HG03103 (cell line): ENCODE measurements at regions not wholly inside any gene's neighbourhood (a gene's known extent, or its start where the extent isn't known, plus 50 kb on each side); places are given as distances from the start of the nearest gene placed in this dataset.
"Not testable (repeated sequence)": the region's sequence is repeated elsewhere in the genome, so short reads cannot be mapped to it uniquely, and the experiment has no call there.

Experiments used
- ATAC-seq: cut with Tn5 transposase; IDR thresholded peaks from one replicate; pipeline ENCODE4 v1.9.1; 2021; ENCODE audit warnings: low read depth; ENCODE audit not compliant: unreplicated experiment

- no peak for ATAC-seq
Observed at GRCh38 chr10:109427411-109427810, 495.9 kb downstream of the XPNPEP1 start.

DNA sequence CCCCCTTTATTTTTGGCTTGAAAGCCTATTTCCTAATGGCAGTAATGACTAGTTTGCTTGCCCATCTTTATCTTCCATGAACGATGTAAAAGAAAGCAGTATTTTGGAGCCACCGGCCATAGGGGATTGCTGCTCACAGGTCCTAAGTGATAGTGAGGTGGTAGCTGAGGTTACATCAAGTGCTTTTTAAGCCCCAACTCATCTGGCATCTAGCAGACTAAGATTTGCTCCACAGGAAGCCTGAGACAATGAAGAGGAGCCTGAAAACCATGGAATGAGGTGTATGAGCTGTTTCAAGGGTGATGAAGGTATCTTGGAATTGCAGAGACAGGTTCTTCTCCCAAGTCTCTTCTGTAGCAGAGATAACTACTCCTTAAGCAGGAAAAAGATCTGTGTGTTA, 496.3 kb downstream of the XPNPEP1 start:
- ATAC-seq = no peak

- ATAC-seq = no peak
Observed at GRCh38 chr10:109418795-109419194, 504.5 kb downstream of the XPNPEP1 start.

DNA sequence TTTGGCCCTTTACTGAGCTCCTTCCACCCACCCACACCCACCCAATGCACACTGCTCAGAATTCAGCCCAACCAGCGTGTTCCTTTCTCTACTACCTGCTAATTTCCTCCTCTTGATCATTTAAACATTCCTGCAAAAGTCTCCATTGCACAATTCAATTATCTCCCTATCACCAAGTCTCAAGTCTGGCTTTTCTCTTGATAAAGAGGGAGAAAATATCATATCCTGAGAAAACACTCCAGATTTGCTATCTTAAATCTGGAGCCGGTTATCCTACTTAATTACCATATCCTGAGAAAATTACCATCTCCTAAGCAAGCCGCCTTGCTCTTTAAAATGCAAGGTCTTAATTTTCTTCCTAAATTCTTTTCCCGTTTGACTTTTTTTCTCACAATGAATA, 505.5 kb downstream of the XPNPEP1 start:
- no peak for ATAC-seq

- ATAC-seq = no peak
Observed at GRCh38 chr10:109412353-109412752, 511.0 kb downstream of the XPNPEP1 start.

GRCh38 chr10:109411917-109412316, 511.4 kb downstream of the XPNPEP1 start:
- ATAC-seq = no peak

GRCh38 chr10:109405338-109405737, 518.0 kb downstream of the XPNPEP1 start:
- ATAC-seq = no peak

DNA sequence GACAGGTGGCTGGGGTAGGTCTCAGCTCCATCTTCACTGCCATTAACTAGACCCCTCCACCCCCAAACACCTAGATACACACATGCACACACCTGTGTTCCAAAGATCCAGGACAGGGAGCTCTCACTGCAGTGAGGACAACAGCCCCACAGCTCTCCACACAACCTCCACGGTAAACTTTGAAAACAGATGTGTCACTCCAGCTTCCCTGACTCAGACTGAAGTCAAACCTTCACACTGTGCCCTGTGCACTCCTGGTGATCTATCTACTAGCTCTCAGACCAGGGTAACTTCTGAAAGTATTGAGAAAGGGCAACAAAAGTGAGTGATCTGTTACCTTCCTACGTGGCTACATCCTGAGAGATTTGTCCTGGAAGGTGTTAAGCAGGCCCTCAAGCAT, 519.8 kb downstream of the XPNPEP1 start:
- no peak for ATAC-seq

DNA sequence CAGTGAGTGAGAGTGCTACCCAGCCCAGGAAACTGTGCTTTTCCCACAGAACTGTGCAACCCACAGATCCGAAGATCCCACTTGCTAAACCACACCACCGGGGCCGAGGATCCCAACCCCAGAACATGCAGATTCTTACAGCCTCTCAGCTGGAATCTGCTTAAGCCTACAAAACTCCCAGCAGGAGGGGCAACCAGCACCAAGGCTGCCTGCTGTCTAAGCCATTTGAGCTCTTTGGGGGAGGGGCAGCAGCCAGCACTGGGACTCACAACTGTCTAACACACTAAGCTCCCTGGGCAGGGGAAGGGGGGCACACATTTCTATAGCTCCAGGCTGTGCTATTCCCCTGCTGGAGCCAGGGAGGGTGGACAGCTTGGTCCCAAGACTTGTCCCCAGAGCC, 529.9 kb downstream of the XPNPEP1 start:
- no peak for ATAC-seq

DNA sequence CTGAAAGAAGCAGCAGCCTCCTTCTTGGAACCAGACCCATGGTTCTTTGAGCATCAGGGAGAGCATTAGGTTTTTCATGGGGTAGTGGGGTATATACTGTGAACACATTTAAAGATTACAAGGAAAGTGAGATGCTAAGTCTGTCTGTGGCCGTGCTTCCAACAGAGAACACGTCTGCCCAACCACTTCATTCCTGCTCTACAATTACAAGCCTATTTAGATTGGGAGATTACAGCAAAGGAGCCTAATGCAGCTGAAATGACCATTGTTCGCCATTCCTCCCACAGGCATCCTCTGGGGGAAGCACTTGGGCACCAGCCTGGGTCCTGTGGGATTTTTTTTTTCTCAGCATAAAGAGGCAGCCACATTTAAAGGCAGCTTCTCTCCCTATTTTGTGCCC, 536.4 kb downstream of the XPNPEP1 start:
- ATAC-seq = no peak

- ATAC-seq = no peak
Observed at GRCh38 chr10:109386101-109386500, 537.2 kb downstream of the XPNPEP1 start.

DNA sequence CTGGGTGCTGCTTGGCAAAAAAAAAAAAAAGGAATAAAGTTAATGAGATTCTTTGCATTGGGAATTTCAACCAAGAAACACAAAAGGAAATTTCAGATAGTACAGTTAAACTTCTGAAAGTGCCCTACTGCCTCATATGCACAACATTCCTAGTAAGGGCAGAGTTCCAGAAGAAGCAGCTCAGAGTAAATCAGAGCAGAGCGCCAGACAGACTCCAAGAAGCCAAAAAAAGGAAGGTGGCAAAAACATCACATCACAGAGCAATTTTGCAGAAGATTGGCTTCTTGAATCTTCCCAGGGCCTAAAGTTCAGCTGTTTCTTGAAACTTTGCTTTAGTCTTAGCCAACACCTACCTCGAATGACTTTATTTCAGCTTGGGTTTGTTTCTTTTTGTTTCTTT, 544.1 kb downstream of the XPNPEP1 start:
- ATAC-seq = no peak

- ATAC-seq = no peak
Observed at GRCh38 chr10:109374215-109374614, 549.1 kb downstream of the XPNPEP1 start.

GRCh38 chr10:109359316-109359715, 564.0 kb downstream of the XPNPEP1 start:
- no peak for ATAC-seq

DNA sequence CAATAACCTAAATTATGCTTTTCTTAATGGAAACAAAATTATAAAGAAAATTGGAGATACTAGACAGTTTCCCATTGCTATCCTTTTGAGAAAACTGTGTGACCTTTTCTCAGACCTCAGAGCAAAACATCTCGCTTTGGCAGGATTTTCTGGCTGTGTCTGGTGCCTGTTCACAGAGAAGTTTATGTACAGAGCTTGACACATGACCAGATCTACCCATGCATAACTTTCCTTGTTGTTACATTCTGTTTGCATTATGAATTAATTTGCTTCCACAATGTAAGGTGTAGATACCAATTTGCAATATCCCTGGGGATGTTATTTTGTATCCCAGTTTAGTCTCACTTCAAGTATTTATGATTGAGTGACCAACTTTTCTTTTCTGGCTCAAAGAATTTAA, 565.0 kb downstream of the XPNPEP1 start:
- no peak for ATAC-seq

GRCh38 chr10:109348324-109348723, 575.0 kb downstream of the XPNPEP1 start:
- ATAC-seq = no peak

GRCh38 chr10:109343293-109343692, 580.0 kb downstream of the XPNPEP1 start:
- no peak for ATAC-seq

GRCh38 chr10:109341986-109342385, 581.3 kb downstream of the XPNPEP1 start:
- no peak for ATAC-seq

DNA sequence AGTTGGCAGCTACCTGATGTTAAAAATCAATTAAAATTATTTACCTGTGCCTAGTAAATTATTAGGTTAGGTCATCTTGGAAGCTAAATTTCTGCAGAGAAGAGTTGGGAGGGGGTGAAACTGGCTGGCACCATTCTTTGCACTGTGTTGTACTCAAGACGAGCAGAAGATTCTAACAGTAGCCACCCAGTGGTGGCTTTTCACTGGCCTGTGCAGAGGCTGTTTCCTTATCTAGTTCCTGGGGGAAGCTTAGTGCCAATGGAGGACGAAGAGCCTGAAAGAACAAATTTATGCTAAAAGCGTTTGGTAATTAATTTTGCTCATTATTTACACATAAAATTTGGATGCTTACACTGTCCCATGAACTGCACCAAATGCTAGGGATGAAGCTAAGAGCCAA, 595.3 kb downstream of the XPNPEP1 start:
- ATAC-seq = no peak

DNA sequence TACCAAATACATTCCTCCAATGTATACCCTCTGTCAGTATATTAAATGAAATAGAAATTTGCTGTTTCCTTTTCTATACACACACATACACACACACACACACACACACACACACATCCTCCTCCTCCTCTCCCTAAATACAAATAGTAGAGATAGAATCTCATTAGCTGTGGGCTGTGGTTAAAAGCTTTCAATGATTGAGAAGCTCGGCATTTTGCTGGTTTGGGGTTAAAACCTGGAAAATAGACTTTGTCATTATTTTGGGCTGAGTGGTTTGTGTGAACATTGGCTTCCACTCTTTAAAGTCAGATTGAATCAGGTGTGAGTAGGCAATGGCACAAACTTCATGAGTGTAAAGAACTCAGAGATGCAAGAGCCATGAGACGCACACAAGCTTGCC, 596.0 kb downstream of the XPNPEP1 start:
- no peak for ATAC-seq

DNA sequence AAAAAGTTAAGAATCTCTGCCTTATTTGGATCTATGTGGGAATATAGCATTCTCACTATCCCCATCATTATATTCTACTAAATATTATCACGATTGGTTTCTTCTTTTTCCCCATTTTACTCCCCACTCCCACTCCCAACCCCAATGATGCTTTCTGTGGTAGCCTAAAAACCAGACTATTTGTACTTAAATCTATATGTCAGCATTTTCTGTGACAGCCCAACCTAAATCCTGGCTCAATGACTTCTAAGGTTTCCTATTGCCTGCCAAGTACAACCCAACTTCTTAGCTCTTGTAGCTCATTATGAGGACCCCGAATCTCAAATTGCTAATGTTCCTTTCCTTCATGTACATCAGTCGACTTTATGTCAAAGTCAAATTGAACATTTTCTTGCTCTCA, 598.6 kb downstream of the XPNPEP1 start:
- ATAC-seq = no peak

DNA sequence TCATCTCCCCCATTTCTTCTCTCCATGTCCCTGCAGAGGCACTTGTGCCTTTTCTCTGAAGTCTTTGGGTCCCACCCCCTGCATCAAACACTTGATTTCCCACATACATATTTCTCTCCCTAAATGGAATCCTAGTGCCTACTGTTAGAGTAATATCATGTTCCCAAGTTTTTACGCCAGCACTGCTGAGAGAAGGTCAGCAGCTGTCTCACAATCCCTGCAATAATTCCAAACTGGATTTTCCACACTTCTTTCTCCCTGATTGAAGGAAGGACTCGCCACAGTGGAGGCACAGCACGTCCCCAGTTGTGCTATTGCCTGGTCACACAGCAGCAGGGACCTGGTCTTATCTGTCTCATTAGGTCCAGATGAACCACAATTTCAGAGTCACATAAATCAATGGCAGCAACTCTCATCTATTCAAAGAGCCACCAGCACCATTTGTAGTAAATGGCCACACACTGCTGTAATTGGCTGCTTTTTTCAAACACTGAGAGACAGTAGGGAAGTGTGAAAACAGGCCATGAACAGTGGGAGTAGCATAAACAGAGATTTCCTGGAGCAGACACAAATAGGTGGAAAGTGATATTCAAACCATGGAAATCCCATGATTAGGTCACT, 605.5 kb downstream of the XPNPEP1 start:
- no peak for ATAC-seq

DNA sequence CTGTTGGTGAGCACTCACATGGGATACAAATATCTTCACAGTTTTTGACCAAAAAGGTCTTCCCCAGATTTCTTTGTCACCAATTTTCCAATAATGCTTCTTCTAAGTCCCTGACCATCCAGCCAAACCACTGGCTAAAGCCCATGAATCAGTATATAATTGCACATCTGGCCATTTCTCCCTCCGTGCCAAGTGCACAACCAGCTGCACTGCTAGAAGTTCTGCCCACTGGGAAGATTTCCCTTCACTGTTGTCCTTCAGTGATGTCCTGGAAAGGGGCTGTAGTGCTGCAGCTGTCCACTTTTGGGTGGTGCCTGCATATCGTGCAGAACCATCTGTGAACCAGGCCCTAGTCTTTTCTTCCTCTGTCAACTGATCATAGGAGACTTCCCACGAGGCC, 609.3 kb downstream of the XPNPEP1 start:
- not testable (repeated sequence) for ATAC-seq
